H1 (cell line): ENCODE measurements at regions not wholly inside any gene's neighbourhood (a gene's known extent, or its start where the extent isn't known, plus 50 kb on each side); places are given as distances from the start of the nearest gene placed in this dataset.

ENCODE experiments used
- CTCF ChIA-PET: fragments of 300-600 bp; sonication (Branson Sonifier 250); formaldehyde crosslinking; loops from one replicate; lab custom pipeline; 2021; ENCODE audit not compliant: partially characterized antibody; lab: Charles Lee
- POLR2A ChIA-PET: fragments of 300-600 bp; sonication (Branson Sonifier 250); formaldehyde crosslinking; loops from one replicate; lab custom pipeline; 2021; ENCODE audit warnings: inconsistent platforms; ENCODE audit not compliant: partially characterized antibody; lab: Charles Lee
- DNase-seq, 2 experiments: peaks; one replicate each; pipeline versions ENCODE4 v3.0.0 to v3.0.0-alpha.2; 2010 to 2022; ENCODE audit warnings: low spot score in 2 of 2, low read depth in 1 of 2, mixed read lengths in 1 of 2
- FAIRE-seq: peaks from 2 replicates; lab custom pipeline; 2011; peaks lifted over from hg19 to GRCh38; lab: Jason Lieb, UNC
- H2AFZ ChIP-seq: 2 replicates; pipeline ENCODE4 v1.8.1; 2012; ENCODE audit warnings: low read length, inconsistent platforms
- H2AK5ac ChIP-seq: 2 replicates; pipeline ENCODE4 v1.6.1; 2013; ENCODE audit warnings: low read depth, low read length
- H2BK120ac ChIP-seq: replicated peaks from 2 replicates; pipeline ENCODE3; 2013; ENCODE audit warnings: low read depth, low read length, inconsistent platforms
- H2BK12ac ChIP-seq: 2 replicates; pipeline ENCODE4 v1.6.1; 2013; ENCODE audit warnings: low read depth, low read length
- H2BK15ac ChIP-seq: 2 replicates; pipeline ENCODE4 v1.6.1; 2013; ENCODE audit warnings: low read length
- H2BK20ac ChIP-seq: 2 replicates; pipeline ENCODE4 v1.6.1; 2013; ENCODE audit warnings: low read length
- H2BK5ac ChIP-seq: 2 replicates; pipeline ENCODE4 v1.6.1; 2013; ENCODE audit warnings: low read depth, low read length
- H3K14ac ChIP-seq: 2 replicates; pipeline ENCODE4 v1.6.1; 2013; ENCODE audit warnings: inconsistent platforms; ENCODE audit not compliant: insufficient read length
- H3K18ac ChIP-seq: 2 replicates; pipeline ENCODE4 v1.6.1; 2013; ENCODE audit warnings: low read length; ENCODE audit errors: extremely low read depth
- H3K23ac ChIP-seq: 2 replicates; pipeline ENCODE4 v1.6.1; 2013; ENCODE audit warnings: inconsistent platforms; ENCODE audit not compliant: insufficient read length
- H3K23me2 ChIP-seq: 2 replicates; pipeline ENCODE4 v1.6.1; 2013; ENCODE audit warnings: low read depth, low read length
- H3K27ac ChIP-seq: 2 replicates; pipeline ENCODE4 v1.6.1; 2011; ENCODE audit warnings: low read depth, low read length, inconsistent platforms
- H3K27me3 ChIP-seq, 4 experiments: replicated peaks in 1 of 4; 1 replicate in 1 of 4; 2 replicates in 3 of 4; pipeline versions ENCODE4 v1.6.1 to v1.8.1; 2011 to 2013; ENCODE audit warnings: low read length in 3 of 4, mild to moderate bottlenecking in 3 of 4, inconsistent platforms in 2 of 4, mixed read lengths in 2 of 4, moderate library complexity in 1 of 4; ENCODE audit not compliant: control insufficient read depth in 3 of 4, insufficient read depth in 3 of 4; ENCODE audit errors: extremely low read depth in 1 of 4
- H3K36me3 ChIP-seq, 4 experiments: 2 replicates each; pipeline versions ENCODE4 v1.6.1 to v1.8.1; 2011 to 2013; ENCODE audit warnings: mild to moderate bottlenecking in 4 of 4, low read length in 3 of 4, moderate library complexity in 2 of 4, control low read depth in 1 of 4, inconsistent platforms in 1 of 4; ENCODE audit not compliant: insufficient read depth in 4 of 4, control insufficient read depth in 2 of 4
- H3K4ac ChIP-seq: replicated peaks from 2 replicates; pipeline ENCODE3; 2013; ENCODE audit warnings: low read length, low read depth, mixed read lengths, inconsistent platforms; ENCODE audit not compliant: insufficient read length
- H3K4me1 ChIP-seq, 4 experiments: replicated peaks in 1 of 4; 1 replicate in 1 of 4; 2 replicates in 3 of 4; pipeline versions ENCODE4 v1.6.1 to v1.8.1; 2011 to 2013; ENCODE audit warnings: low read length in 3 of 4, inconsistent platforms in 2 of 4, mixed read lengths in 1 of 4; ENCODE audit not compliant: insufficient read depth in 4 of 4, control insufficient read depth in 3 of 4
- H3K4me2 ChIP-seq, 2 experiments: 2 replicates each; pipeline versions ENCODE4 v1.6.1 to v1.8.1; 2011 to 2013; ENCODE audit warnings: low read depth in 2 of 2, low read length in 2 of 2, control low read depth in 1 of 2, inconsistent platforms in 1 of 2, mild to moderate bottlenecking in 1 of 2; ENCODE audit not compliant: insufficient read depth in 1 of 2
- H3K4me3 ChIP-seq, 4 experiments: fragments of 200-600, 300-600 bp in 1 of 4; sonication (generic), shearing (Covaris generic), sonication (Bioruptor Twin) in 1 of 4; 2 replicates each; pipeline versions ENCODE4 v1.5.1 to v1.8.1; 2011 to 2016; ENCODE audit warnings: low read length in 4 of 4, low read depth in 3 of 4, control low read depth in 2 of 4, inconsistent platforms in 2 of 4, mild to moderate bottlenecking in 2 of 4, mixed read lengths in 1 of 4, moderate library complexity in 1 of 4; ENCODE audit not compliant: insufficient read depth in 2 of 4; ENCODE audit errors: extremely low read depth in 1 of 4
- H3K56ac ChIP-seq: replicated peaks from 2 replicates; pipeline ENCODE3; 2013; ENCODE audit warnings: low read depth, mild to moderate bottlenecking, mixed read lengths, low read length, inconsistent platforms; ENCODE audit not compliant: insufficient read length
- H3K79me1 ChIP-seq: 2 replicates; pipeline ENCODE4 v1.6.1; 2013; ENCODE audit warnings: low read depth, low read length, control low read depth
- H3K79me2 ChIP-seq, 2 experiments: 2 replicates each; pipeline versions ENCODE4 v1.6.1 to v1.8.1; 2012 to 2013; ENCODE audit warnings: low read length in 2 of 2, mild to moderate bottlenecking in 2 of 2, inconsistent platforms in 1 of 2; ENCODE audit not compliant: insufficient read depth in 2 of 2, control insufficient read depth in 1 of 2
- H3K9ac ChIP-seq, 4 experiments: replicated peaks in 1 of 4; 1 replicate in 1 of 4; 2 replicates in 3 of 4; pipeline versions ENCODE4 v1.6.1 to v1.8.1; 2011 to 2013; ENCODE audit warnings: low read depth in 3 of 4, low read length in 3 of 4, control low read depth in 2 of 4, mild to moderate bottlenecking in 2 of 4, moderate library complexity in 2 of 4, inconsistent platforms in 1 of 4; ENCODE audit errors: extremely low read depth in 1 of 4
- H3K9me3 ChIP-seq, 2 experiments: 2 replicates each; pipeline versions ENCODE4 v1.6.1 to v1.8.1; 2012 to 2013; ENCODE audit warnings: mild to moderate bottlenecking in 2 of 2, moderate library complexity in 2 of 2, control low read depth in 1 of 2, inconsistent platforms in 1 of 2, low read depth in 1 of 2, low read length in 1 of 2, mixed read lengths in 1 of 2; ENCODE audit not compliant: insufficient read depth in 2 of 2
- H4K20me1 ChIP-seq, 2 experiments: replicated peaks in 1 of 2; 2 replicates each; pipeline versions ENCODE3 to v1.8.1; 2011 to 2013; ENCODE audit warnings: inconsistent platforms in 2 of 2, low read length in 2 of 2, mild to moderate bottlenecking in 1 of 2; ENCODE audit not compliant: insufficient read depth in 2 of 2, control insufficient read depth in 1 of 2
- H4K5ac ChIP-seq: 2 replicates; pipeline ENCODE4 v1.6.1; 2013; ENCODE audit warnings: low read length, low read depth, mixed read lengths, inconsistent platforms; ENCODE audit not compliant: insufficient read length
- H4K8ac ChIP-seq: 2 replicates; pipeline ENCODE4 v1.8.0; 2013; ENCODE audit warnings: mild to moderate bottlenecking, moderate library complexity, low read length, inconsistent platforms; ENCODE audit not compliant: insufficient read depth; ENCODE audit errors: extremely low read depth
- H4K91ac ChIP-seq: replicated peaks from 2 replicates; pipeline ENCODE3; 2013; ENCODE audit warnings: low read length, mixed read lengths, inconsistent platforms; ENCODE audit not compliant: insufficient read length
- CEBPB ChIP-seq: IDR thresholded peaks from 2 replicates; pipeline ENCODE4 v1.6.1; 2012; ENCODE audit warnings: low read depth, low read length
- RNF2 ChIP-seq: fragments of 200-900, 300-1000 bp; sonication (generic); IDR thresholded peaks from 2 replicates; pipeline ENCODE4 v1.7.1; 2016; ENCODE audit warnings: borderline replicate concordance, low read depth, mild to moderate bottlenecking, antibody characterized with exemption, low read length; ENCODE audit not compliant: poor library complexity, severe bottlenecking; ENCODE audit errors: missing control alignments
- WGBS, 2 experiments: shearing (Covaris generic) in 1 of 2; methylation state at CpG; one replicate each; pipeline versions ENCODE4 v1.1.6 to v1.1.7; 2013 to 2015; ENCODE audit warnings: low lambda C conversion rate in 2 of 2, mixed read lengths in 2 of 2, inconsistent platforms in 1 of 2, low coverage in 1 of 2, missing lambda C conversion rate in 1 of 2; ENCODE audit not compliant: insufficient replicate concordance in 2 of 2, insufficient coverage in 1 of 2, insufficient read length in 1 of 2; ENCODE audit errors: extremely low coverage in 1 of 2, missing lambda C conversion rate in 1 of 2; 5-methylcytosine and 5-hydroxymethylcytosine counted together

DNA sequence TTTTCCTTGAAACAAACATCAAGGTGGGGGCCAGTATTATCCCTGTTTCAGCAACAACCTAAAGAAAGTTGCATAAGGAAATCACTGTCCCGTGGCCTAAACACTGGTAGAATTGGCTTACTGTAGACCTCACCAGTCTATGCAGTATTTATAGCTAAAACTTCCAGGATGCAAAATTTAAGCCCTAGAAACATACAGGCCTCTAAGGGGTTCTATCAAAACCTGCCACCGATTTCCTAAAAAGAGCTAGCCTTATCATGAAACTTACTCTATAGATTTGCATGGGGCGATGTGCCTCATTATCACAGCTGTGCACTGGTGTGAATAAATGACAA, 84.3 kb upstream of the FOXQ1 start:
- H2BK5ac ChIP-seq: no peak overlapping the region
- no peaks in the 10 kb centered on the region; the same call in 1 of the 2 replicates for H3K79me1 ChIP-seq
- H3K4me1 ChIP-seq: no peaks in the 10 kb centered on the region
- H3K79me2 ChIP-seq: no peaks in the 10 kb centered on the region
- H4K8ac ChIP-seq: no peak overlapping the region
- no peaks in the 10 kb centered on the region for H3K23me2 ChIP-seq
- H3K4ac ChIP-seq: no peak overlapping the region
- no peak overlapping the region for H3K23ac ChIP-seq
- H2BK120ac ChIP-seq: no peak overlapping the region
- no peak for DNase-seq
- no peak overlapping the region for H2BK15ac ChIP-seq
- H2AK5ac ChIP-seq: no peak overlapping the region
- no peaks in the 10 kb centered on the region for H3K36me3 ChIP-seq
- no peak for TF ChIP-seq CEBPB
- no peak for TF ChIP-seq RNF2
- H4K5ac ChIP-seq: no peak overlapping the region
- ChIA-PET POLR2A (no interaction called here), CTCF (no interaction called here)
- H3K27me3 ChIP-seq: 0 out of 7 replicates have a peak, but pooled peaks cover 0 to 2% (median 0%) of the 10 kb centered on the region in 4 experiments
- no peak overlapping the region for H4K91ac ChIP-seq
- H3K14ac ChIP-seq: no peak overlapping the region
- H3K56ac ChIP-seq: no peak overlapping the region
- no peak overlapping the region for H3K18ac ChIP-seq
- H3K4me3 ChIP-seq: no peak overlapping the region
- H3K27ac ChIP-seq: no peak overlapping the region
- H3K4me2 ChIP-seq: no peak overlapping the region
- H3K9ac ChIP-seq: no peak overlapping the region
- H2AFZ ChIP-seq: no peak overlapping the region
- WGBS, 2 experiments: 89% methylated on average over 3 of the region's 3 CpGs; no CpG with 5 or more reads in 1 of the 2 experiments
- H4K20me1 ChIP-seq: no peaks in the 10 kb centered on the region
- H2BK12ac ChIP-seq: no peak overlapping the region
- no peak overlapping the region for H2BK20ac ChIP-seq
- H3K9me3 ChIP-seq: no peaks in the 10 kb centered on the region
- FAIRE-seq: no peak
